ENCODE measurements at regions not wholly inside any gene's neighbourhood (a gene's known extent, or its start where the extent isn't known, plus 50 kb on each side); places are given as distances from the start of the nearest gene placed in this dataset.

DNA sequence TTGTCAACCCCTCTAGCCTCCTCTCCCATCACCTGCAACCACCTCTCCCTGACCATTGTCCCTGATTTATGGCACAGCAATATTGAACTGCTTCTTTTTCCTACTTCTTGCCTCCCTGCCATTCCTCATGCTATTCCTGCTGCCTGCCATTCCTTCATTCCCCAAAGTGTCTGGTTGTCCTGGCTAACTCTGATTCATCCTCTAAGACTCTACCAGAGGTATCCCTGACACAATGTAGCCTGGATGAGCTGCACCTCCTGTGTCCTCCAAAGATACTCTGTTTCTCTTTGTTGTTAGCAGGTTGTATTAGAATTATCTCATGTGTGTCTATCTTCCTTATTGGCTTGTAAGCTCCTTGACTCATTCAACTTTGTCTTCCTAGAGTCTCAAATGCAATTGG, 53.5 kb upstream of the PTPN3 start:
- no peak overlapping the region for H3K9ac ChIP-seq (ENCODE audit: insufficient read depth in 1 of 2, low read depth in 2 of 2, low read length in 2 of 2)
- no peaks in the 10 kb centered on the region for H3K36me3 ChIP-seq (ENCODE audit: control insufficient read depth, insufficient read depth, low read length)
- ATAC-seq (no peak), FAIRE-seq (no peak), DNase-seq (ENCODE audit: extremely low read depth in 1 of 4, low spot score in 3 of 4) (no peak)
- intact Hi-C loops (cut with micrococcal nuclease) (no loop called here), in situ Hi-C loops (cut with MboI) (no loop called here)
- H3K4me1 ChIP-seq (replicated peaks in 1 of 2; ENCODE audit: control insufficient read depth in 2 of 2, insufficient read depth in 2 of 2, low read length in 2 of 2), result no peaks in the 10 kb centered on the region
- no TSS peak for BruUV-seq (replicated peaks)
- no peak overlapping the region for H3K4me2 ChIP-seq (ENCODE audit: insufficient read depth, low read length)
- H4K20me1 ChIP-seq (replicated peaks; ENCODE audit: control insufficient read depth, insufficient read depth, low read length), result no peaks in the 10 kb centered on the region; the same call in 1 of the 2 replicates
- no peaks in the 10 kb centered on the region for H3K79me2 ChIP-seq (ENCODE audit: control insufficient read depth, insufficient read depth, low read length)
- H3K27ac ChIP-seq (ENCODE audit: extremely low read depth, low read depth, low read length), result no peak overlapping the region
- no peak overlapping the region for H3K4me3 ChIP-seq
- CTCF ChIA-PET (ENCODE audit: low intra/inter-chr PET ratio), result no interaction called here
- H2AFZ ChIP-seq (ENCODE audit: low read depth, low read length), result no peak overlapping the region
- POLR2A ChIA-PET, result no interaction called here
- no peaks in the 10 kb centered on the region for H3K9me1 ChIP-seq (ENCODE audit: control insufficient read depth, insufficient read depth, low read length)
- H3K9me3 ChIP-seq (replicated peaks; ENCODE audit: control insufficient read depth, insufficient read depth, low read depth, low read length), result no peaks in the 10 kb centered on the region
- H3K27me3 ChIP-seq (ENCODE audit: control insufficient read depth in 2 of 2, insufficient read depth in 2 of 2, low read length in 2 of 2), result no peaks in the 10 kb centered on the region
- TF ChIP-seq NR0B1 (IDR thresholded peaks at IDR 0.05; ENCODE audit: partially characterized antibody), result no peak
- TF ChIP-seq, protein P1, sequence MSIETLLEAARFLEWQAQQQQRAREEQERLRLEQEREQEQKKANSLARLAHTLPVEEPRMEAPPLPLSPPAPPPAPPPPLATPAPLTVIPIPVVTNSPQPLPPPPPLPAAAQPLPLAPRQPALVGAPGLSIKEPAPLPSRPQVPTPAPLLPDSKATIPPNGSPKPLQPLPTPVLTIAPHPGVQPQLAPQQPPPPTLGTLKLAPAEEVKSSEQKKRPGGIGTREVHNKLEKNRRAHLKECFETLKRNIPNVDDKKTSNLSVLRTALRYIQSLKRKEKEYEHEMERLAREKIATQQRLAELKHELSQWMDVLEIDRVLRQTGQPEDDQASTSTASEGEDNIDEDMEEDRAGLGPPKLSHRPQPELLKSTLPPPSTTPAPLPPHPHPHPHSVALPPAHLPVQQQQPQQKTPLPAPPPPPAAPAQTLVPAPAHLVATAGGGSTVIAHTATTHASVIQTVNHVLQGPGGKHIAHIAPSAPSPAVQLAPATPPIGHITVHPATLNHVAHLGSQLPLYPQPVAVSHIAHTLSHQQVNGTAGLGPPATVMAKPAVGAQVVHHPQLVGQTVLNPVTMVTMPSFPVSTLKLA (conservative IDR thresholded peaks at IDR 0.05), result no peak
- TF ChIP-seq TAL1 (IDR thresholded peaks at IDR 0.05), result no peak
- no peak for TF ChIP-seq ZNF518B (CRISPR knock-in tag; IDR thresholded peaks at IDR 0.05)
- TF ChIP-seq TARDBP (IDR thresholded peaks at IDR 0.05), result no peak
- TF ChIP-seq POLR2H (tag; IDR thresholded peaks at IDR 0.05; ENCODE audit: low read depth), result no peak
- TF ChIP-seq ZFPM2 (CRISPR knock-in tag; IDR thresholded peaks at IDR 0.05), result no peak
- TF ChIP-seq, protein P2, sequence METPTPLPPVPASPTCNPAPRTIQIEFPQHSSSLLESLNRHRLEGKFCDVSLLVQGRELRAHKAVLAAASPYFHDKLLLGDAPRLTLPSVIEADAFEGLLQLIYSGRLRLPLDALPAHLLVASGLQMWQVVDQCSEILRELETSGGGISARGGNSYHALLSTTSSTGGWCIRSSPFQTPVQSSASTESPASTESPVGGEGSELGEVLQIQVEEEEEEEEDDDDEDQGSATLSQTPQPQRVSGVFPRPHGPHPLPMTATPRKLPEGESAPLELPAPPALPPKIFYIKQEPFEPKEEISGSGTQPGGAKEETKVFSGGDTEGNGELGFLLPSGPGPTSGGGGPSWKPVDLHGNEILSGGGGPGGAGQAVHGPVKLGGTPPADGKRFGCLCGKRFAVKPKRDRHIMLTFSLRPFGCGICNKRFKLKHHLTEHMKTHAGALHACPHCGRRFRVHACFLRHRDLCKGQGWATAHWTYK (CRISPR knock-in tag; IDR thresholded peaks at IDR 0.05), result no peak
- no peak for TF ChIP-seq ZNF175 (CRISPR knock-in tag; IDR thresholded peaks at IDR 0.05; ENCODE audit: low read depth)
- no peak for TF ChIP-seq ZNF444 (CRISPR knock-in tag; IDR thresholded peaks at IDR 0.05)
- TF ChIP-seq IFI16 (CRISPR knock-in tag; IDR thresholded peaks at IDR 0.05), result no peak
- no peak for TF ChIP-seq TEAD2 (tag; IDR thresholded peaks at IDR 0.05)
- no peak for TF ChIP-seq EP300 (IDR thresholded peaks at IDR 0.05; ENCODE audit: low read length)
- TF ChIP-seq NCOR1 (IDR thresholded peaks at IDR 0.05), result no peak
- no peak for TF ChIP-seq RFX7 (CRISPR knock-in tag; IDR thresholded peaks at IDR 0.05)
- no peak for TF ChIP-seq ZNF347 (CRISPR knock-in tag; IDR thresholded peaks at IDR 0.05; ENCODE audit: low read depth)
- no peak for TF ChIP-seq YY1 (IDR thresholded peaks at IDR 0.05; ENCODE audit: borderline replicate concordance in 1 of 3, control insufficient read depth in 1 of 3, extremely low read depth in 1 of 3, insufficient read depth in 3 of 3, insufficient read length in 1 of 3, insufficient replicate concordance in 2 of 3, low read depth in 1 of 3, low read length in 2 of 3)
